Natural killer cell (primary cell): ENCODE measurements at regions not wholly inside any gene's neighbourhood (a gene's known extent, or its start where the extent isn't known, plus 50 kb on each side); places are given as distances from the start of the nearest gene placed in this dataset.

Experiments
- ATAC-seq, 3 donors: fragments of 150-1000 bp in 2 of 3; fragments of 200-7000 bp in 1 of 3; cut with Tn5 transposase; 1 replicate in 1 of 3; 2 replicates in 2 of 3; pipeline ENCODE4 v1.10.0; 2021; ENCODE audit warnings: mild to moderate bottlenecking in 2 of 3, moderate library complexity in 2 of 3
- DNase-seq, 2 donors: peaks; one replicate each; pipeline versions ENCODE4 v3.0.0 to v3.0.0-alpha.2; 2013 to 2021; ENCODE audit warnings: mixed read lengths in 1 of 2
- H3K27ac ChIP-seq: one replicate; pipeline ENCODE4 v1.5.1; 2013; ENCODE audit warnings: mild to moderate bottlenecking, low read length
- H3K27me3 ChIP-seq: one replicate; pipeline ENCODE4 v1.6.1; 2013; ENCODE audit warnings: low read length; ENCODE audit not compliant: control insufficient read depth, insufficient read depth
- H3K36me3 ChIP-seq: one replicate; pipeline ENCODE4 v1.6.1; 2013; ENCODE audit warnings: low read length; ENCODE audit not compliant: control insufficient read depth, insufficient read depth
- H3K4me1 ChIP-seq: one replicate; pipeline ENCODE4 v1.6.1; 2013; ENCODE audit warnings: low read length; ENCODE audit not compliant: control insufficient read depth, insufficient read depth
- H3K4me3 ChIP-seq: one replicate; pipeline ENCODE4 v1.5.1; 2013; ENCODE audit warnings: low read length
- H3K9me3 ChIP-seq: one replicate; pipeline ENCODE4 v1.6.1; 2013; ENCODE audit warnings: low read length; ENCODE audit not compliant: control insufficient read depth, insufficient read depth
- H3K27ac Mint-ChIP-seq, 2 donors: one replicate each; pipeline ENCODE4 v1.8.0; 2022; ENCODE audit warnings: mild to moderate bottlenecking in 2 of 2, mixed read lengths in 2 of 2, moderate library complexity in 1 of 2
- H3K27me3 Mint-ChIP-seq, 2 donors: one replicate each; pipeline ENCODE4 v1.8.0; 2022; ENCODE audit warnings: low read depth in 2 of 2, mixed read lengths in 2 of 2
- H3K36me3 Mint-ChIP-seq: one replicate; pipeline ENCODE4 v1.8.0; 2022; ENCODE audit warnings: mixed read lengths
- H3K4me1 Mint-ChIP-seq, 2 donors: one replicate each; pipeline ENCODE4 v1.8.0; 2022; ENCODE audit warnings: mixed read lengths in 2 of 2
- H3K4me3 Mint-ChIP-seq: one replicate; pipeline ENCODE4 v1.8.0; 2022; ENCODE audit warnings: mild to moderate bottlenecking, moderate library complexity, mixed read lengths
- H3K9me3 Mint-ChIP-seq, 2 donors: one replicate each; pipeline ENCODE4 v1.8.0; 2022; ENCODE audit warnings: mixed read lengths in 2 of 2
- WGBS: methylation state at CpG from one replicate; pipeline ENCODE4 v1.1.7; 2013; ENCODE audit warnings: missing lambda C conversion rate; ENCODE audit not compliant: insufficient coverage; 5-methylcytosine and 5-hydroxymethylcytosine counted together
- intact Hi-C: fragments of 100-400 bp; cut with micrococcal nuclease; formaldehyde crosslinking; loops from one replicate; pipeline ENCODE4 v1.14.2; 2022
- TF ChIP-seq, protein P1 (sequence below): fragments of 200-600 bp; IDR thresholded peaks from one replicate; pipeline ENCODE4 v1.8.0; 2022; ENCODE audit warnings: antibody characterized with exemption

- Histone ChIP-seq H3K9me3 (no peaks in the 10 kb centered on the region), H3K27me3 (no peaks in the 10 kb centered on the region), H3K36me3 (no peaks in the 10 kb centered on the region), H3K4me3 (no peak overlapping the region), H3K4me1 (no peaks in the 10 kb centered on the region), H3K27ac (no peak overlapping the region)
- WGBS = 79% methylated on average over 3 of the region's 3 CpGs
- Mint-ChIP-seq H3K27me3 (peaks cover 12 to 24% of the 10 kb centered on the region in 2 donors), H3K36me3 (no peaks in the 10 kb centered on the region), H3K4me3 (no peak overlapping the region), H3K4me1 (no peaks in the 10 kb centered on the region), H3K9me3 (no peaks in the 10 kb centered on the region), H3K27ac (no peak overlapping the region)
- intact Hi-C loops = no loop called here
- TF ChIP-seq, protein P1, sequence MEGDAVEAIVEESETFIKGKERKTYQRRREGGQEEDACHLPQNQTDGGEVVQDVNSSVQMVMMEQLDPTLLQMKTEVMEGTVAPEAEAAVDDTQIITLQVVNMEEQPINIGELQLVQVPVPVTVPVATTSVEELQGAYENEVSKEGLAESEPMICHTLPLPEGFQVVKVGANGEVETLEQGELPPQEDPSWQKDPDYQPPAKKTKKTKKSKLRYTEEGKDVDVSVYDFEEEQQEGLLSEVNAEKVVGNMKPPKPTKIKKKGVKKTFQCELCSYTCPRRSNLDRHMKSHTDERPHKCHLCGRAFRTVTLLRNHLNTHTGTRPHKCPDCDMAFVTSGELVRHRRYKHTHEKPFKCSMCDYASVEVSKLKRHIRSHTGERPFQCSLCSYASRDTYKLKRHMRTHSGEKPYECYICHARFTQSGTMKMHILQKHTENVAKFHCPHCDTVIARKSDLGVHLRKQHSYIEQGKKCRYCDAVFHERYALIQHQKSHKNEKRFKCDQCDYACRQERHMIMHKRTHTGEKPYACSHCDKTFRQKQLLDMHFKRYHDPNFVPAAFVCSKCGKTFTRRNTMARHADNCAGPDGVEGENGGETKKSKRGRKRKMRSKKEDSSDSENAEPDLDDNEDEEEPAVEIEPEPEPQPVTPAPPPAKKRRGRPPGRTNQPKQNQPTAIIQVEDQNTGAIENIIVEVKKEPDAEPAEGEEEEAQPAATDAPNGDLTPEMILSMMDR = no peak
- ATAC-seq (no peak), DNase-seq (no peak)
Measured at GRCh38 chr2:217060951-217061547, 201.2 kb upstream of the TNP1 start.

GRCh38 chr2:217060516-217060915 is 200.7 kb upstream of the TNP1 start:
- no peak overlapping the region for H3K27ac ChIP-seq
- TF ChIP-seq, protein P1 = no peak

DNA sequence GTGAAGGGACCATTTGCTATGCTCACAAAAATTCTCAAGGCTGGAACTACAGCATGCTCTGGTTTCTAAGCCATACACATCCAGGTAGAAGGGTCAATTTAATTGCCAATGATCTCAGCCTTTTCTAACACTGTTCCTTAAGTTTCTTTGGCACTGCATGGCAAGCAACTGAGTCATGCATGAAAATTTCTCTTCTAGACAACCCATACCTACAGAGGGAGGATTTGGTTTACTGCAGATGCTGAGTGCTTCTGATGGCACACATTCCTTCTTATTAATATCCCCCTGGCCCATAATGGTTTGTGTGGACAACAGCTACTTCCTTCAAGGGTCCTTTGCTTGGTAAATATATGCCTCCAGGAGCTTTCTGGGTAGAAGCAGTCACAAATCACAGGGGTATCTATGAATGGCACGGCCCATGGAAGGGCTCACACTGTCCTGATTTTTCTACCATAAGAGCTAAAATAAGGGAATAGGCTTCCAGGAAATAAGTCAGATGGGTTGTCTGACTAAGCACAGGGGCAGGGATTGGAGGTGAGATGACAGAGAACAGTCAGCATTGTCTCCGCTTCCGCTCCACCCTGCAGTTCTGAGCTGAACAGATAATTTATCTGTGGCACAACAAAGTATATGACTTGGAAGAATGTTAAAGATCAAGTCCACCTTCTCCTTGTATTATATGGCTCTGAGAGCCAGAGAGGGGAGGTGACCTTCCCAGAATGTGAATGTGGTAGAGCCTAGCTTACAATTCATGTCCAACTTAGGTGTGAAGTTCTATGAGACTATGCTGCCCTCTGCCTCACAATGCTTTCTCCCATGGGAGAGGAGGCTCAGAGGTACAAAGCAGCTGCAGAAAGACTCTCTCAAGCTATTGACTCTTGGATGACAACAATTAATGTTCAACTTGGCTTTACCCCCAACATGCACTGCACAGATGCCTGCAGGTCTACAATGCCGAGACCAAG is 199.2 kb upstream of the TNP1 start:
- Histone ChIP-seq H3K9me3 (no peaks in the 10 kb centered on the region), H3K27me3 (no peaks in the 10 kb centered on the region), H3K27ac (no peak overlapping the region), H3K4me3 (no peak overlapping the region), H3K4me1 (no peaks in the 10 kb centered on the region), H3K36me3 (no peaks in the 10 kb centered on the region)
- H3K27me3 Mint-ChIP-seq = peaks cover 9 to 24% of the 10 kb centered on the region in 2 donors
- TF ChIP-seq, protein P1 = no peak
- no peak overlapping the region for H3K27ac Mint-ChIP-seq
- no peak for ATAC-seq
- DNase-seq = no peak
- no peaks in the 10 kb centered on the region for H3K4me1 Mint-ChIP-seq
- no peak overlapping the region for H3K4me3 Mint-ChIP-seq
- intact Hi-C loops = no loop called here
- 97% methylated on average over 4 of the region's 4 CpGs for WGBS
- no peaks in the 10 kb centered on the region for H3K36me3 Mint-ChIP-seq
- H3K9me3 Mint-ChIP-seq = no peaks in the 10 kb centered on the region

More at GRCh38 chr2:217060516-217060915, 200.7 kb upstream of the TNP1 start:
- 75% methylated on average over 2 of the region's 2 CpGs for WGBS
- no peaks in the 10 kb centered on the region for H3K4me1 ChIP-seq
- Mint-ChIP-seq H3K27me3 (peaks cover 12 to 24% of the 10 kb centered on the region in 2 donors), H3K27ac (no peak overlapping the region), H3K36me3 (no peaks in the 10 kb centered on the region), H3K9me3 (no peaks in the 10 kb centered on the region), H3K4me1 (no peaks in the 10 kb centered on the region), H3K4me3 (no peak overlapping the region)
- intact Hi-C loops = no loop called here
- ATAC-seq (no peak), DNase-seq (no peak)
- no peak overlapping the region for H3K4me3 ChIP-seq
- no peaks in the 10 kb centered on the region for H3K9me3 ChIP-seq
- no peaks in the 10 kb centered on the region for H3K36me3 ChIP-seq
- H3K27me3 ChIP-seq = no peaks in the 10 kb centered on the region
